NOMO-1 treated with dmso at 0.1 percent for 144 hours (cell line): ENCODE measurements at regions not wholly inside any gene's neighbourhood (a gene's known extent, or its start where the extent isn't known, plus 50 kb on each side); places are given as distances from the start of the nearest gene placed in this dataset.
"Not testable (repeated sequence)": the region's sequence is repeated elsewhere in the genome, so short reads cannot be mapped to it uniquely, and the experiment has no call there.

Source experiments
- DNase-seq: peaks from one replicate; lab custom pipeline; 2025; ENCODE audit not compliant: unreplicated experiment; lab: John Stamatoyannopoulos, UW

DNA sequence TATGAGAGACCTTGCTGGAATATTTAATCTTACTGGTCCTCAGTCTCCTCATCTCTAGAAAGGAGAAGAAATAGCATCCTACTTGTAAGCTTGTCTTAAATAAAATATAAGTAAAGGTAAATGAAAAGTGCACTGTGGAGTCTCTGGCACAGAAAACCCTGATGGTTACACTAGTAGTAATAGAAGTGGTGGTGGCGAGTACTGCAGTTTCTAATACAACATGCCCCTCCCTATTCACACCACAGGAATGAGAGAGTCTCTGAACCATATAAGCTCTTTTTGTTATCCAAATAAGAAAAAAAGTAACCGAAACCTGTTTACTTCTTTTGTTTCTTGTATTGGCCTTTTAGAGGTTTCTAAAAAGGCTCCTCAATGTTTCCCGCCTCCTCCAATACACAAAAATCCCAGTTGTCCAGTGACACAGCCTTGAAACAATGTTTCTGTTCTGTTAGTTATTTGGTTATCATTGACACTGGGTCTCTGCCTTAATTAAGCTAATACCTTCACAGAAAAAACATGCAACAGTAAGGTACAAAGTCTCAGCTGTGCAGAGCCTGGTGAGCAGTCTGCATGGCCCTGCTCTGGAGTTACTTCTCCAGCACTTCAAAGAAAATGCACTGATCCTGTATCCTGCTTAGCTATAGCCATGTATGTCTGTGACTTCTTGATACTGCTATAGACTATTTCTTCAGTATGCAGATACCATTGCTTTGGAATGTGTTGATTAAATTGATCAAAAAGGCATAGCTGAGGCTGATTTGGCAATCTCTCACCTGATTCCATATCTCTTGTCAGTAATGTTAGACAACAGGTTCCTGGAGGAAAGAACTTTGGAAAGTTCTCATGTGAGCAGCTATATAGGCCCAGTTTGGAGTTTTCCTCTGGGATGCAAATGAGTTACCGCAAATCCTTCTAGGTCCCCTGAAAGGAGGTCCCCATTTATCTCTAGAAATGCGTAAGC is 315.6 kb upstream of the IL12A start:
- DNase-seq, result no peak

DNA sequence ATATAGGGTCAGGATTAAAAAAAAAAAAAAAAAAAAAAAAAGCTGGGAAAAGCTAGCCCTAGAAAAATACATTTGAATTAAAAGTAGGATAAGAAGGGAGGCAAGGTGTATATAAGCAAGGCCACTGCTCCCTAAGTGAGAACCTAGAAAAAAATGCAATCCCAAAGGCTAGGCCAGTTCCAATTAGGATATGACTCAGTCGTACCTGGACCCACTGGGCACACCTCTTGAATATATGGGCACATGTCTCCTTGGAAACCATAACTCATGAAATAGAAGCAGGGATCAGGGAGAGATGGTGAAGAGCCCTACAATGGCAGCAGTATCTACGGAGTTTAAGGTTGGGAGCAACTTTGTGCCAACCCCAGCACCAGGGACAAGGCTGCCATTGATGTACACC is 314.1 kb upstream of the IL12A start:
- no peak for DNase-seq

DNA sequence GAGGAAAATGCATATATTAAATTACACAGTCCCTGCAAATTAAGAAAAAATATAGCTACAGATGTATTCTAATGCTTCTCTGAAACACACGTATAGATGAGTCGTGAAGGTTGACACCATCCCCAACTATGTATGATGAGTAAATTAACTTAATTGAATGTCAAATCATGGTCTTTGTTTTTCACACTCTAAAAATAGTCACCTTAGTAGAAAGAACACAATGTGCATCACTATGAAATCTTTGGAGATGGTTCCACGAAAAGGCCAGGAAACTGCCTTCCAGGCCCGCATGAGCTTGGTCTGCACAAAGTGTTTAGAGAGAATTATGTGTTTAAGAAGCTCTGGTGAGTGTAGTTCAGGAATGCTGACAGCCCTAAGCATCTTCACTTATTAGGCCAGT is 313.4 kb upstream of the IL12A start:
- DNase-seq, result no peak

DNA sequence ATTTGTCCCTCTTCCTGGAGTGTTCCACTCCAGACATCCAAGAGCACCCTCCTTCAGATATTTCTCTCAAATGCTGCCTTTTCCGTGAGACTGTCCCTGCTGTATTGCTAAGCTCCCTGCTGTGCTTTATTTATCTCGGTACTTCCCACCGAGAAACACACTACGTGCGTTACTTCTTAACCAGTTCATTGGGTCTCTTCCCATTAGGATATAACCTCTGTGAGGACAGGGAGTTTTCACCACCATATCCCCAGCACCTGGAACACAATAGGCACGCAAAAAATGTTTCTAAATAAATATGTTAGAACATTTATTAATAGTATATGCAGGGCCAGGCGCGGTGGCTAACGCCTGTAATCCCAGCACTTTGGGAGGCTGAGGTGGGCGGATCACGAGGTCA is 308.7 kb upstream of the IL12A start:
- no peak for DNase-seq

DNA sequence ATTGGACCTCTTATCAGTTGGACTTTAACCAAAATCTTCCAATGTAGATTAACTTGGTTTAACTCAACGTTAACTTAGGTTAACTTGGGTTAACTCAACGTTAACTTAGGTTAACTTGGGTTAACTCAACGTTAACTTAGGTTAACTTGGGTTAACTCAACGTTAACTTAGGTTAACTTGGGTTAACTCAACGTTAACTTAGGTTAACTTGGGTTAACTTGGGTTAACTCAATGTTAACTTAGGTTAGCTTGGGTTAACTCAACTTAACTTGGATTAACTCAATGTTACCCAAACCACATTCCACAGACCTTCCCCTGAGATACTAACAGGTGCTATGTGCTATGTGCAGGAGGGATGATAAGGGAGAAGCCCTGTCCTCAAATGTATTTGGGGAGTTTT is 306.9 kb upstream of the IL12A start:
- DNase-seq, result not testable (repeated sequence)

DNA sequence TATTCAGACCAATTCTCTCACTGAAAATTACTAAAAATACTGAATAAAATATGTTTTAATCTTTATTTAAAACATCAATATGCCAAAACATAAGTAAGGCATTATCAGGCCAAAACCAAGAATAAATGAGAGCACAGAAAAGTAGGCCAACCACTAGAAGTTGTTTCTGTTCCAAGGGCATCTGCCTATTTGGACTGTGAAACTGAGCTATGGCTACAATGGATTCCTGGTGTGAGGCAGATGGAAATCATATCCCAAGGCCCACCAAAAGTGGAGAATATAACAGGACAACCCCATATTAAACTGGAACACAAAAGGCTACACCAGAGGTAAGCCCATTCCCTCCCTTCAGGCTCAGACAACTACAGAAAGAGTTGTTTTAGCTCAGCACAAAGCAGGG is 302.8 kb upstream of the IL12A start:
- DNase-seq, result no peak

DNA sequence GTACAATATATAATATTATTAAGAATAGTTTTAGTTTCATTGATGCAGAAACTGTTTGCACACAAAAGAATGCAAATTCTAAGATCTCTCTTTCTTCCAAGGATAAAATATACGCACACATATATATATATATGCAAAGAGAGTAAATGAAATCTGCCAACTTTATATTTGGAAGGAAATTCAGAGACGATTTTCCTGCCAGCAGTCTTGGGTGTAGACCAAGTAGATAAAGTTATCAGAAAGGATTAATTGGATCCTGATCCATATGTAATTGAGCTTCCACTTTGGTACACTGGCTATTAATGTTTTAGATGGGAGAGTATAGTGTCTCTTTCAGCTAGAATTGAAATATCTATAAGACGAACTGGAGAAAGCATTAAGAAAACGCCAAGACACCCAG is 295.4 kb upstream of the IL12A start:
- no peak for DNase-seq

DNA sequence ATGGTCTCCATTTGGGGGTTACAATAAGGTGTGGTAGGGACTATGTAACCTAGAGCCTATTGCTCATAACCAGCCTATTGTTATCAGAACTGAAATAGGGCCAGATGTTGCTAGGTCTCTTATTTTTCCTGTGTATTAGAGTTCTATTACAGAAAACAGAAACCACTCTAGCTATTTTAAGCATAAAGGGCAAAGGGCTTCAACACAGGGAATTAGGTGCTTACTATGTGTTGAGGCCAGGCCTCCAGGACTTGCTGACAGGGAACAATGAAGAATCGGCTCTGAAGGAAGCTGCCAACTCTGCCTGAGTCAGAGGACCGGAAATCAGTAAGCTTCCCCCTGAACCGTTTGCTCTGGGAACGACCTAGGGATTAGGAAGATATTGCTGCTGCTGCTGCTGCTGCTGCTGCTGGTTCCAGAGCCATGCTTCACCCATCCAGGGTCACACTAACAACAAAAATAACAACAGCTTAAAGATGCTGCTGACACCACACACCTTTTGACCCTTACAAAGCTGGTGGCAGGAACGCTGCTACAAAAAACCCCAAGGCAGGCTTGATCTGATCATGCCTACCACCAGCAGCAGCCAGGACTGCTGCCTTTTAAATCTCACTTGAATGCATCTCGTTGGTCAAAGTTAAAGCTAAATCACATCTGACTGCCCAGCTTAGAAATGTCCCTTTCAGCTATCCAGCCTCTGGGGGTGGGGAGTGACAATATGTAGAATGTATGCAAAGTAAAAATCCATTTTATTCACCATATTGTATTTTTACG is 276.9 kb upstream of the IL12A start:
- no peak for DNase-seq

DNA sequence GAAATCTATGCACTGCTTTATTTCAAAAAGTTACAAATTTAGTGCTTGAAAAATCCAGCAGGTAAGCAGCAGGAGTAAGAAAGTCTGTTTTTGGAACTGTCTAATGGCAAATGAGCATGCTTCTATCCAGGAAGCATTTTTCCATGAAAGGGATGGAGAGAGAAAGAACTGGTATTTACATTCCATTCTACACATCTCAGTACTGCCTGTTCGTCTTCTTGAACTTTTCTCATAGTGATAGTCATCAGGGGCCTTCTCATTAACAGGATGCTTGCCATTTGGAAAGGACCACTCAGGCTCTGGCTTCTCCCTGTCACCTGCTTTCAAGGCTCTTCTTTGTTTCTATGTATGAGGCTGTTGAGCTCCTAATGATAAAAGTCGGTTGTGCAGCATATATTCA is 267.3 kb upstream of the IL12A start:
- no peak for DNase-seq

DNA sequence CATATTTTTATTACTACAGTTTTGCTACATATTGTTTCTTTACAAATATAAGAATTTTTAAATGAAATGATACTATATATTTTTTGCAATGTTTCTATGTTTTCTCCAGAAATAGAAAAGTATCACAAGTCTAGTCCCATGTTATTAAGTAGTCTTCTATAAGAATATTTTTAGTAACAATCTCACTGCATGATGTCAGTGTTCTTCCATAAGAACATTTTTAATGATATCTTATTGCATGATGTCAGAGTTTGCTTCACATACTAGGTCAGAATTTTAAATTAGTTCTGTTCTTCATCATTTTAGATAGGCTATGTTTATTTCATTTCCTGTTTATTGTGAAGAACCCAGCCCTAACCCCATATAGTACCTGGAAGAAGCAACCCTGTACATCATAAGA is 265.3 kb upstream of the IL12A start:
- DNase-seq, result no peak

DNA sequence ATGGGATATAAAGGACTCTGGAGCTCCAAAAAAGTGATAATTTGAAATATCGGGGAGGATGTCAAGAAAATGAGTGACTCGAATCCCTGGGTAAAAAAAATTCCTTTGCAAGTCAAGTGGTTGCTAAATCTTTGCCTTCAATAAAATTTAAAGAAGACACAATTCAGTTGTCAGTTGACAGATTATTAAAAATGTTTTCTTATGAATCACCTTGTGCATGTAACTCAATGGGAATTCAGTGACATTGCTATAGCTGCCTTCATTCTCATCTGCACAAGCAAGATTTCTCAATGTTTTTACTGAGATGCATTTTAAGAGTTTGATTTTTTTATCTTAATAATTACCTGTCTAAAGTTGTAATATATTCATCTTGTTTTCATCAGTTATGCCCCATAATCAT is 264.0 kb upstream of the IL12A start:
- DNase-seq, result no peak

DNA sequence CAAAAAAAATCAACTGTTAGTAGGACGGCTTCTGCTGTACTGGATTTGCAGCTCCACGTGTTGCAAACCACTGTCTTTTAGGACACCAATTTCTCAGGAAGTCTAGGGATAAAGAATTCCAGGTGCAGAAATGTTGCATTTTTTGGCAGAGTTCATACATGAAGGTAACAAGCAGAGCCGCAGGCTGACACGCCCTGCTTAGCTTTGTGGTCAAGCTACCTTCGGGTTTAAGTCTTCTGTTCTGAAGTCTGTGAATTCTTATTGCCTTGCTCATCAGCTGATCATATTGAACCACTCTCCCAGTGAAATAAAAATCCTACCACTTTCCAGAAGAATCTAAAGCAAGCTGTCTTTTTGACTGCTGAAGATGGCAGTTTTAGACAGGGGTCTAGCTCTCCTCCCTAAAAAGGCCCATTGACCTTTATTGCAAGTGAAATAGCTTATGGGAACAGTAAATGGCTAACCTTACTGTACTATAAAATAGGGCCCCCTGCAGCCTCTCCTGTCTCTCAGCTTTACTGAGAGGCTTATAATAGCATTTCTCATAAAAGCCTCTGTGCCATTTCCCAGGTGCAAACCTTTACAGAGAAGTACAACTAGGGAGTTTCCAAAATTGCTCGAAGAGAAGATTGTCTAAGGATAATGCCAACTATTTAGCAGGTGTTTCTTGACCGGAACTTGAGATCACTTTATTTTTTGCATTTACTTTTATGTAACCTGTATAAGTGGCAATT is 262.2 kb upstream of the IL12A start:
- no peak for DNase-seq

DNA sequence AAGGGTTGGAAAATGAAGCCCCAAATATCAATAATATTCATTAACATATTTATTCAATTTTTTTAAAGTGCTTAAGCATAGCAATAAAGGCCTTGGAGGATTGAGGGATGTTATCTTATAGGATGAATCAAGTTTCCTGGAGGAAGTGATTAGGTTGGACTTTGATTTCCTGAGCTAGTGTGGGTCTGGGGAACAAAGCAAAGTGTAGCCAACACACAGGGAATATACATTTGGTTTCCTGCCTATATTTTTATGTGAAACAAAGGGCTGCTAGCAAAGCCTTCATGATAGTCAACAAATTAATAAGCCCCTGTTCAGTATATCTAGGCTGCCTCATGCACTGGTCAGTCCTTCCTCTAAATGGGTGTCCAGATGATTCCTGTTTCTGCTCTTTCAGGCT is 261.1 kb upstream of the IL12A start:
- DNase-seq, result no peak

DNA sequence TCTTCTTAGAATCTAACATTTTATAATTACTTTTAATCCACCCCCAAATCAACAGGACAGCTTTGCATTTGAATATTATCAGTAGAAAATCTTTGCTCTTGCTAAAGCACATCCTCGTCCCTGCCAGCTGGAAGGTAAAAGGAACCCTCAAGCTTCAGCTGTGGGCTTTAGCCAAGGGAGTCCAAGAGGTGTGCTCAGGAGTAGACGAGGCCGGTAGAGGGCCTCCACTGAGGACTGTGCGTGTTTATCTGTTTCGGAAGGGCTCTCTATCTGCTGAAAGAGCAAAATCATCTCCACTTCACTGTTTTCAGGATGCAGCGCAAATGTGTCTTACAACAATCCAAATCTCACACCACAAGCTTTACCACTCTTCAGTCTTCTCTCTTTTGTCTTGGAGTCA is 257.4 kb upstream of the IL12A start:
- DNase-seq, result no peak

DNA sequence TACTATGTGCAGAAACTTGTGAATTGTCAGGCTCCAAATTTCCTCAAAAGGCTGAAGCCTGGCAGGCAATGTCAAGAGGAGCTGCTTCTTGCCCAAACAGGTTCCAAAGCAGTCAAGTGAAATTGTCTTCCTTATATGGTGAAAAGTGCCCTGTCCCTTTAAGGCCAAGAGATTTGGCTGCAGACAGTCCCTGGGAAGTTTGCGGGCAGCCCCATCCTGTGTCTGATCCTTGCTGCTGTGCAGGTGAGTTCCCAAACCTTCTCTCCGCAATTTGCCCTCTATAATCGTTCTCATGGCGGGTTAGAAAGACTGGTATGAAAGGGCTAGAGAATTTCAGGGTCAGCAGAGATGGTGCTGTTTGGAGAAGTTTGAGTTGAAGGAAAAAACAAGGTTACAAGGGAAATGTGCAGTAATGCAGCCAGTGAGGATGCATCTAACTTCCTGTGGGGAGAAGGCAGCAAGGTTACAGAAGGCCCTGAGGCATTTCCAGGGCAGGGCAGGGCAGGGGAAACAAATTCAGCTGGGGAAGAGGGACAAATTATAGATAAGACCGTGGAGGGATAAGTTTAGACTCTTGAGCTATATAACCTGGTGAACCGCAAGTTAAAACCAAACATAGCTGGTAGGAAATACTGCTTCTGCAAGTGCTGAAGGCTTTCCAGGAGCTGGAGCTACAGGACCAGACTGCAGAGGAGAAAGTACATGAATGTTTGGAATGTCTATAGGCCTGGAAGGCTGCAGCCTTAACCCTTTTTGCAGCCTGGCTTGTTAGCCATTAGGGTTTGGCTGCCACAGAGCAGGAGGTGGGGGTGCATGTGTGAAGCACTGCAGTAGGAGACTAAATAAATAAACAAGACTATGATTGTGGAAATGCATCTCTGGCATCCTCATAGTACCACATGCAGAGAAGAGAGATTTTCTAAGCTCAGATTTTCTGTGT is 256.2 kb upstream of the IL12A start:
- DNase-seq, result no peak

DNA sequence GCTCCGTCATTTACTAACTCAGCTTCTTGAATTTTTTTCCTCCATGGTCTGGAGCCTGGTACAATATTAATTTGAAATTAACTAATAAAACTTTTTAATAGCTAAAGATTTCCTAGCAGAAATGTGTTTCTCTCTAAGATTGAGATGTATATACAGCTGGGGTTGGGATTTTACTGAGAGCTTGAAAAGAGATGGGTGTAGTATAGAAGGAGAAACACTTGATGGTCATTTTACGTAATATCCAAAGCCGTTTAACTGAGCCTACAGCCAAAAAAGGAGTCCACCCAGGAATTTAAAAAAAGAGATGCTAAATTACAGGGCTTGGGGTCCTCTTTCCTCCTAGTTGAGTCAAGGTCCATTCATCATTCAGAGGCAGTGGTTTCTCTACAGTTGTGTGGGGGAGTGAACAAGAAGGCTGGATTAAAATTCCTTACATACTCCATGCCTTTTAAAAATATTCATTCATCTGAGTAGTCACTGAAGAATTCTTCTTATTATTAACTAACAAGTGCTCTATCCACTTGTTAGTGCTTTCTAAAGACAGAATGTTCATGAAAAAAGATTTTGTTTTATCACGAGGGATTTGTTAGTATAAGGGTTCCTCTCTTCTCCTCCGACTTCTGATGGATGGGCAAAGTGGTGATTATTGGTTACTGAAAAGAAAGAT is 255.3 kb upstream of the IL12A start:
- DNase-seq, result no peak

DNA sequence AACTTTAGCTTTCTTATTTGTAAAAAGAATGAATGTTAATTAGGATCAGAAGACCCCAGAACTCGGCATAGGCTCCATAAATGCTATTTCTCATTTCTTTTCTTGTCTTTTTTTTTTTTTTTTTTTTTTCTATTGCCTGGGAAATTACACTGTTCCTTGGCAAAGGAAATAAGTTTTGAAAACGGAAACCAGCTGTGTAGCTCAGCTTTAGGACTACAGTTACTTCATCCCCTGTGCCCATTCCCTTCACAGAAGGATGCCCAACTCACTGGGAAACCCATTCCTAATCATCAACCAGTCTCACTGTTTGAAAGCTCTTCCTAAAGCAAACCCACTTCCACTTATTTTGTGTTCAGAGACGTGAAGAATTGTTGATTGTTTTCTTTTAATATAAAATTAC is 254.0 kb upstream of the IL12A start:
- no peak for DNase-seq

DNA sequence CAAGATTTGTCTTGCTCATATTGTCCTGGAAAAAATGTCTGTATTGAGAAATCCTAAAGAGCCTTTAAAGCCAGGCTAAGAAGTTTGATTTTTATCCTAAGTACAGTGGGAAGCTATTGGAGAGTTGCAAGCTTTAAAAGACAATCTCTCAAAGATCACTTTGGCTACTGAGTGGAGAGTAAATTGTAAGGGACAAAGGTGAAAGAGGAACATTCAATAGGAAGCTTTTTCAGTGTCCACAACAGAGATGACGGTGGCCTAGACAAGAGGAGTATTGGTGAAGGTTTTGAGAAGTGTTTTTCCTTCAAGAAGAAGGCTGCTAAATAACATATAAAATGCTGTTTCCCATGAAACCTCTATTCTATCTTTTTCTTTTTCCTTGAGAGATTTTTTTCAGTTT is 249.5 kb upstream of the IL12A start:
- DNase-seq, result no peak

DNA sequence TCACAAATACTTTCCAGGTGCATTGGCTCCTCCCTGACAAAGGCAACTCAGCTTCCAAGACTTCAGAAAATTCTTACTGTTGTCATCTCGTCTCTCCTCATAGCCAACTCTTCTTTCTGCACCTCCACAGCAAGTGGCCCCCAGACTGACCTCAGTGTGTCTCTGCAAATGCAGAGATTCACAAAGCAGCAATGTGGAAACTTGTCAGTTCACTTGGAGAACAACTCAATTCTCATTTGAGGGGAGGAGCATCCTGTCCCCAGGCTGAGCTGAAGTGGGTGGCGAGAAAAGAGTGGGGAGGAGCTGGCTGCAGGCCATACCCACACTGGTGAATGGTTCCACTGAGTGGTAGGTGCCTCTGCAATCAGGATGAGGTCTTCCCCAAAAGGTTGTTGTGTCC is 248.7 kb upstream of the IL12A start:
- no peak for DNase-seq

DNA sequence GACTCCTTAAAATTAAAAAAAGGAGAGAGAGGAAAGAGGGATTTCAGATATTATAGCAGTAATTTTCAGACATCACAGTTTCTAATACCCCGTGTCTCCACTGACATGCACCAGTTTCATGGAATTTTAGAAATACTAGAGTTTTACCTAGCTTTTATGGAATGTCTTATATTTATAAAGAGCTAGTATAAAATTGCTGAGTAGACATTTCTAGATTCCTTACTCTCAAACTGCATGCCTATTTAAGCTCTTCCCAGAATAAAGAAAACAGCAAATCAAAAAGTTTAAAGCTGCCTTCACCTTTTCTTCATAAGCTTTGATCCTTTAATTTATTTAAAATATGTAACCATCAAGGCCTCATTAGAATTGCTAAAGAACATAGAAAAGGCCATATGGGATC is 247.4 kb upstream of the IL12A start:
- no peak for DNase-seq
